ENCODE measurements at regions not wholly inside any gene's neighbourhood (a gene's known extent, or its start where the extent isn't known, plus 50 kb on each side); places are given as distances from the start of the nearest gene placed in this dataset.

- Histone ChIP-seq H3F3A (ENCODE audit: low read depth) (no peaks in the 10 kb centered on the region), H3K27me3 (ENCODE audit: insufficient read depth, low read length, poor library complexity, severe bottlenecking) (no peaks in the 10 kb centered on the region), H3K4me2 (ENCODE audit: low read depth, low read length, poor library complexity, severe bottlenecking) (no peak overlapping the region), H3K4me1 (ENCODE audit: insufficient read depth, low read length, poor library complexity, severe bottlenecking) (peaks cover 38% of the 10 kb centered on the region), H3K4me3 (ENCODE audit: low read length, poor library complexity, severe bottlenecking) (no peak overlapping the region), H3K36me3 (ENCODE audit: insufficient read depth, low read length) (no peaks in the 10 kb centered on the region), H3K9ac (ENCODE audit: low read depth, low read length, poor library complexity, severe bottlenecking) (peak overlapping the region; percentile 58), H4K20me1 (ENCODE audit: insufficient read depth, low read length, poor library complexity, severe bottlenecking) (no peaks in the 10 kb centered on the region), H3K9me3 (ENCODE audit: insufficient read depth, low read depth, low read length) (no peaks in the 10 kb centered on the region; the same call in 1 of the 2 replicates), H3K9me2 (replicated peaks; ENCODE audit: low read depth, low read length) (no peaks in the 10 kb centered on the region), H3K79me2 (ENCODE audit: insufficient read depth, low read length) (no peaks in the 10 kb centered on the region), H2AFZ (ENCODE audit: low read length) (no peak overlapping the region)
- no peak for TF ChIP-seq CTCF (conservative IDR thresholded peaks at IDR 0.05; ENCODE audit: low read length)
- TF ChIP-seq EZH2phosphoT487 (IDR thresholded peaks at IDR 0.05; ENCODE audit: borderline replicate concordance) = no peak
Measured at GRCh38 chr9:135220601-135221575, 133.4 kb downstream of the OLFM1 start.

- Histone ChIP-seq H3K9ac (ENCODE audit: low read depth, low read length, poor library complexity, severe bottlenecking) (peak overlapping the region; percentile 58), H3K4me3 (ENCODE audit: low read length, poor library complexity, severe bottlenecking) (peak overlapping the region; percentile 12), H3F3A (ENCODE audit: low read depth) (no peaks in the 10 kb centered on the region), H3K9me2 (replicated peaks; ENCODE audit: low read depth, low read length) (no peaks in the 10 kb centered on the region), H4K20me1 (ENCODE audit: insufficient read depth, low read length, poor library complexity, severe bottlenecking) (no peaks in the 10 kb centered on the region), H2AFZ (ENCODE audit: low read length) (no peak overlapping the region), H3K9me3 (ENCODE audit: insufficient read depth, low read depth, low read length) (no peaks in the 10 kb centered on the region; the same call in 1 of the 2 replicates), H3K36me3 (ENCODE audit: insufficient read depth, low read length) (no peaks in the 10 kb centered on the region), H3K79me2 (ENCODE audit: insufficient read depth, low read length) (no peaks in the 10 kb centered on the region), H3K4me2 (ENCODE audit: low read depth, low read length, poor library complexity, severe bottlenecking) (peak overlapping the region; percentile 39), H3K4me1 (ENCODE audit: insufficient read depth, low read length, poor library complexity, severe bottlenecking) (peaks cover 38% of the 10 kb centered on the region), H3K27me3 (ENCODE audit: insufficient read depth, low read length, poor library complexity, severe bottlenecking) (no peaks in the 10 kb centered on the region)
- TF ChIP-seq EZH2phosphoT487 (IDR thresholded peaks at IDR 0.05; ENCODE audit: borderline replicate concordance) = no peak
- no peak for TF ChIP-seq CTCF (conservative IDR thresholded peaks at IDR 0.05; ENCODE audit: low read length)
Measured at GRCh38 chr9:135221576-135221950, 134.1 kb downstream of the OLFM1 start.

GRCh38 chr9:135221951-135222631 lies 134.6 kb downstream of the OLFM1 start:
- no peaks in the 10 kb centered on the region for H3K27me3 ChIP-seq (ENCODE audit: insufficient read depth, low read length, poor library complexity, severe bottlenecking)
- H3K4me1 ChIP-seq (ENCODE audit: insufficient read depth, low read length, poor library complexity, severe bottlenecking) = peaks cover 38% of the 10 kb centered on the region

More at GRCh38 chr9:135221951-135222631, 134.6 kb downstream of the OLFM1 start:
- Histone ChIP-seq H3K9me2 (replicated peaks; ENCODE audit: low read depth, low read length) (no peaks in the 10 kb centered on the region), H4K20me1 (ENCODE audit: insufficient read depth, low read length, poor library complexity, severe bottlenecking) (no peaks in the 10 kb centered on the region), H3K9ac (ENCODE audit: low read depth, low read length, poor library complexity, severe bottlenecking) (peak overlapping the region; percentile 58), H3K4me3 (ENCODE audit: low read length, poor library complexity, severe bottlenecking) (peak overlapping the region; percentile 12), H3K79me2 (ENCODE audit: insufficient read depth, low read length) (no peaks in the 10 kb centered on the region), H3F3A (ENCODE audit: low read depth) (no peaks in the 10 kb centered on the region), H3K9me3 (ENCODE audit: insufficient read depth, low read depth, low read length) (no peaks in the 10 kb centered on the region; the same call in 1 of the 2 replicates), H2AFZ (ENCODE audit: low read length) (no peak overlapping the region), H3K4me2 (ENCODE audit: low read depth, low read length, poor library complexity, severe bottlenecking) (peak overlapping the region; percentile 39), H3K36me3 (ENCODE audit: insufficient read depth, low read length) (no peaks in the 10 kb centered on the region)
- TF ChIP-seq CTCF (conservative IDR thresholded peaks at IDR 0.05; ENCODE audit: low read length) = peak; percentile 40; the same call in 1 of the 2 replicates
- no peak for TF ChIP-seq EZH2phosphoT487 (IDR thresholded peaks at IDR 0.05; ENCODE audit: borderline replicate concordance)

Measured in Loucy (cell line).